Vagina (tissue), 2 donors: ENCODE measurements at regions not wholly inside any gene's neighbourhood (a gene's known extent, or its start where the extent isn't known, plus 50 kb on each side); places are given as distances from the start of the nearest gene placed in this dataset.

Source experiments
- CTCF ChIP-seq, 3 experiments: fragments of 450-650 bp in 2 of 3; fragments of 200-600 bp in 1 of 3; sonication (generic) in 1 of 3; IDR thresholded peaks; one replicate each; pipeline ENCODE4 v1.5.1; 2017 to 2019; ENCODE audit warnings: antibody characterized with exemption in 3 of 3, mild to moderate bottlenecking in 2 of 3, moderate library complexity in 2 of 3
- POLR2A ChIP-seq, 2 donors: fragments of 450-650 bp; IDR thresholded peaks; one replicate each; pipeline ENCODE4 v1.6.1; 2017; ENCODE audit warnings: antibody characterized with exemption in 2 of 2, mild to moderate bottlenecking in 2 of 2, moderate library complexity in 2 of 2
- POLR2AphosphoS5 ChIP-seq, 2 donors: sonication (generic); formaldehyde crosslinking; IDR thresholded peaks; one replicate each; pipeline ENCODE4 v1.9.0; 2017; ENCODE audit warnings: antibody characterized with exemption in 2 of 2, mild to moderate bottlenecking in 2 of 2, low read depth in 1 of 2; ENCODE audit not compliant: insufficient read depth in 1 of 2

- TF ChIP-seq CTCF (IDR thresholded peaks at IDR 0.05) (no peak), POLR2A (IDR thresholded peaks at IDR 0.05) (no peak), POLR2AphosphoS5 (IDR thresholded peaks at IDR 0.05; ENCODE audit: insufficient read depth in 1 of 2, low read depth in 1 of 2) (no peak)
These were observed 871.1 kb upstream of the GJE1 start for GRCh38 chr6:141261672-141262060.
